Ectodermal cell (in vitro differentiated cells): ENCODE measurements at regions not wholly inside any gene's neighbourhood (a gene's known extent, or its start where the extent isn't known, plus 50 kb on each side); places are given as distances from the start of the nearest gene placed in this dataset.

Source experiments
- H3K27ac ChIP-seq: 2 replicates; pipeline ENCODE4 v1.7.0; 2013; ENCODE audit warnings: mild to moderate bottlenecking, low read depth, low read length; ENCODE audit not compliant: insufficient read depth, poor library complexity, severe bottlenecking
- H3K27me3 ChIP-seq: 2 replicates; pipeline ENCODE4 v1.7.0; 2013; ENCODE audit warnings: mild to moderate bottlenecking, low read length; ENCODE audit not compliant: insufficient read depth, control insufficient read depth, poor library complexity, severe bottlenecking
- H3K36me3 ChIP-seq: one replicate; pipeline ENCODE4 v1.7.0; 2013; ENCODE audit warnings: low read length; ENCODE audit not compliant: control insufficient read depth, insufficient read depth
- H3K4me1 ChIP-seq: one replicate; pipeline ENCODE4 v1.7.0; 2013; ENCODE audit warnings: low read length; ENCODE audit not compliant: control insufficient read depth, insufficient read depth
- H3K4me3 ChIP-seq: 2 replicates; pipeline ENCODE4 v1.7.0; 2013; ENCODE audit warnings: low read depth, low read length, control low read depth; ENCODE audit not compliant: insufficient read depth
- H3K9me3 ChIP-seq: 2 replicates; pipeline ENCODE4 v1.7.0; 2013; ENCODE audit warnings: mild to moderate bottlenecking, low read length, moderate library complexity; ENCODE audit not compliant: control insufficient read depth
- WGBS, 2 experiments: methylation state at CpG; one replicate each; pipeline ENCODE4 v1.1.7; 2013; ENCODE audit warnings: missing lambda C conversion rate in 2 of 2; 5-methylcytosine and 5-hydroxymethylcytosine counted together

GRCh38 chr15:62291262-62291661 lies 126.2 kb upstream of the C2CD4B start:
- H3K36me3 ChIP-seq = no peaks in the 10 kb centered on the region
- WGBS, 2 experiments = 91 to 95% methylated on average over 2 of the region's 2 CpGs
- H3K9me3 ChIP-seq = no peaks in the 10 kb centered on the region
- H3K4me3 ChIP-seq = no peak overlapping the region
- H3K27me3 ChIP-seq = no peaks in the 10 kb centered on the region
- H3K4me1 ChIP-seq = peaks cover 7% of the 10 kb centered on the region
- no peak overlapping the region for H3K27ac ChIP-seq

GRCh38 chr15:62296756-62297507 lies 131.8 kb upstream of the C2CD4B start:
- WGBS, 2 experiments = 33 to 36% methylated on average over 12 of the region's 12 CpGs
- Histone ChIP-seq H3K4me1 (peaks cover 18% of the 10 kb centered on the region), H3K9me3 (no peaks in the 10 kb centered on the region), H3K4me3 (no peak overlapping the region), H3K36me3 (no peaks in the 10 kb centered on the region), H3K27me3 (no peaks in the 10 kb centered on the region), H3K27ac (peak overlapping the region; percentile 36)

- Histone ChIP-seq H3K9me3 (no peaks in the 10 kb centered on the region), H3K4me3 (no peak overlapping the region), H3K4me1 (peaks cover 18% of the 10 kb centered on the region), H3K27me3 (no peaks in the 10 kb centered on the region), H3K27ac (peak overlapping the region; percentile 36), H3K36me3 (no peaks in the 10 kb centered on the region)
- 88 to 100% methylated on average over 1 of the region's 1 CpG for WGBS, 2 experiments
Measured at GRCh38 chr15:62297522-62297921, 132.4 kb upstream of the C2CD4B start.

- H3K36me3 ChIP-seq = no peaks in the 10 kb centered on the region
- no peaks in the 10 kb centered on the region for H3K9me3 ChIP-seq
- H3K4me1 ChIP-seq = peaks cover 18% of the 10 kb centered on the region
- H3K4me3 ChIP-seq = no peak overlapping the region
- H3K27ac ChIP-seq = no peak overlapping the region
- WGBS, 2 experiments = 90 to 95% methylated on average over 5 of the region's 5 CpGs
- no peaks in the 10 kb centered on the region for H3K27me3 ChIP-seq
Measured at GRCh38 chr15:62297933-62298332, 132.8 kb upstream of the C2CD4B start.

- Histone ChIP-seq H3K4me1 (peaks cover 18% of the 10 kb centered on the region), H3K4me3 (no peak overlapping the region), H3K27me3 (no peaks in the 10 kb centered on the region), H3K9me3 (no peaks in the 10 kb centered on the region), H3K27ac (no peak overlapping the region), H3K36me3 (no peaks in the 10 kb centered on the region)
- WGBS, 2 experiments = 90 to 95% methylated on average over 5 of the region's 5 CpGs
Measured at GRCh38 chr15:62298811-62299210, 133.7 kb upstream of the C2CD4B start.

- Histone ChIP-seq H3K27me3 (no peaks in the 10 kb centered on the region), H3K36me3 (no peaks in the 10 kb centered on the region), H3K9me3 (no peaks in the 10 kb centered on the region), H3K4me1 (peaks cover 18% of the 10 kb centered on the region), H3K27ac (no peak overlapping the region), H3K4me3 (no peak overlapping the region)
- WGBS, 2 experiments = 90 to 91% methylated on average over 10 of the region's 10 CpGs
Measured at GRCh38 chr15:62299541-62299940, 134.5 kb upstream of the C2CD4B start.

GRCh38 chr15:62301993-62302675 lies 137.0 kb upstream of the C2CD4B start:
- Histone ChIP-seq H3K4me3 (no peak overlapping the region), H3K4me1 (peaks cover 4% of the 10 kb centered on the region), H3K36me3 (no peaks in the 10 kb centered on the region), H3K27ac (no peak overlapping the region), H3K27me3 (no peaks in the 10 kb centered on the region), H3K9me3 (no peaks in the 10 kb centered on the region)
- WGBS, 2 experiments = 83 to 95% methylated on average over 3 of the region's 3 CpGs

GRCh38 chr15:62306851-62307504 lies 141.9 kb upstream of the C2CD4B start:
- Histone ChIP-seq H3K36me3 (no peaks in the 10 kb centered on the region), H3K4me3 (no peak overlapping the region), H3K4me1 (no peaks in the 10 kb centered on the region), H3K27me3 (no peaks in the 10 kb centered on the region), H3K9me3 (no peaks in the 10 kb centered on the region), H3K27ac (no peak overlapping the region)
- WGBS, 2 experiments = 19 to 26% methylated on average over 9 of the region's 9 CpGs

- no peak overlapping the region for H3K4me3 ChIP-seq
- no peaks in the 10 kb centered on the region for H3K36me3 ChIP-seq
- H3K27ac ChIP-seq = no peak overlapping the region
- 64 to 76% methylated on average over 2 of the region's 2 CpGs for WGBS, 2 experiments
- no peaks in the 10 kb centered on the region for H3K27me3 ChIP-seq
- H3K9me3 ChIP-seq = no peaks in the 10 kb centered on the region
- no peaks in the 10 kb centered on the region for H3K4me1 ChIP-seq
Measured at GRCh38 chr15:62307551-62307950, 142.5 kb upstream of the C2CD4B start.

GRCh38 chr15:62316413-62317060 lies 151.5 kb upstream of the C2CD4B start:
- Histone ChIP-seq H3K27me3 (no peaks in the 10 kb centered on the region), H3K4me3 (no peak overlapping the region), H3K4me1 (no peaks in the 10 kb centered on the region), H3K9me3 (no peaks in the 10 kb centered on the region), H3K36me3 (no peaks in the 10 kb centered on the region), H3K27ac (no peak overlapping the region)
- WGBS, 2 experiments = 81 to 100% methylated on average over 1 to 2 of the region's 2 CpGs
